ENCODE measurements at regions not wholly inside any gene's neighbourhood (a gene's known extent, or its start where the extent isn't known, plus 50 kb on each side); places are given as distances from the start of the nearest gene placed in this dataset.

DNA sequence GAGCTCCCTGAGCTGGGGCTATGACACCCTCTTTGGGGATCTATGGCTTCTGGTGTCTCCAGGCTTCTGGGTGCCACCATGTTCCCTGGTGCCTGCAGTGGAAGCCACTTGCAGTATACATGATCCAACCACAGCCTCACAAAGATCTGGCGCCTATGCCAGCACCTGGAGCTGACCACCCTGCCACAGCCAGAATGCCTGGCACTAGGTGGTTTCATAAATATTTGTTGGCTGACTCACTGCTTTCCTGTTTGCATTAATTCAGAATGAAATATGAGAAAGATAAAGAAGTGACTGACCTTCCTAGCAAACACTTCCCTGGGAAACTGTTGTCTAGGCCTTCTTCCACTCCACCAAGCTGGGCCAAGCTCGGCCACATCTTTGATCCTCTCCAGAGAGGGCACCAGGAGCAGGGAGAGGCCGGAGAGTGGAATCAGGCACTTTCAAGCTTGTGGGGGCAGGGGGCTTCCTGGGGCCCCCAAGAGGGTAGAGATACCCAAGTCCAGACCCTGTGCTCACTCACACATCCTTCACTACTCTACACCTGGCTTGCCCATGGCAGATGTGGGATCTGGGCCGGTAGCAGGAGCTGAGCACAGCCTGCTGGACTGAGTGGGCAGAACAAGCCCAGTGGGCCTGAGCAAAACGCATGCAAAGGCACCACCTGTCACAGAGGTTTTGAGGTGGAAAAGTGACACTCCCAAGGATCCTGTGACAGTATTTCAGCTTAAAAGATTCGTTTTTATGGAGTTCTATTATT is 565.7 kb downstream of the SLC4A3 start:
- DNase-seq (ENCODE audit: low read depth): peak; percentile 27
- TF ChIP-seq, protein P1, sequence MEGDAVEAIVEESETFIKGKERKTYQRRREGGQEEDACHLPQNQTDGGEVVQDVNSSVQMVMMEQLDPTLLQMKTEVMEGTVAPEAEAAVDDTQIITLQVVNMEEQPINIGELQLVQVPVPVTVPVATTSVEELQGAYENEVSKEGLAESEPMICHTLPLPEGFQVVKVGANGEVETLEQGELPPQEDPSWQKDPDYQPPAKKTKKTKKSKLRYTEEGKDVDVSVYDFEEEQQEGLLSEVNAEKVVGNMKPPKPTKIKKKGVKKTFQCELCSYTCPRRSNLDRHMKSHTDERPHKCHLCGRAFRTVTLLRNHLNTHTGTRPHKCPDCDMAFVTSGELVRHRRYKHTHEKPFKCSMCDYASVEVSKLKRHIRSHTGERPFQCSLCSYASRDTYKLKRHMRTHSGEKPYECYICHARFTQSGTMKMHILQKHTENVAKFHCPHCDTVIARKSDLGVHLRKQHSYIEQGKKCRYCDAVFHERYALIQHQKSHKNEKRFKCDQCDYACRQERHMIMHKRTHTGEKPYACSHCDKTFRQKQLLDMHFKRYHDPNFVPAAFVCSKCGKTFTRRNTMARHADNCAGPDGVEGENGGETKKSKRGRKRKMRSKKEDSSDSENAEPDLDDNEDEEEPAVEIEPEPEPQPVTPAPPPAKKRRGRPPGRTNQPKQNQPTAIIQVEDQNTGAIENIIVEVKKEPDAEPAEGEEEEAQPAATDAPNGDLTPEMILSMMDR (conservative IDR thresholded peaks at IDR 0.05; ENCODE audit: low read depth, low read length): peak; percentile 16
- H3K4me3 ChIP-seq (ENCODE audit: low read depth, low read length): no peak overlapping the region

DNA sequence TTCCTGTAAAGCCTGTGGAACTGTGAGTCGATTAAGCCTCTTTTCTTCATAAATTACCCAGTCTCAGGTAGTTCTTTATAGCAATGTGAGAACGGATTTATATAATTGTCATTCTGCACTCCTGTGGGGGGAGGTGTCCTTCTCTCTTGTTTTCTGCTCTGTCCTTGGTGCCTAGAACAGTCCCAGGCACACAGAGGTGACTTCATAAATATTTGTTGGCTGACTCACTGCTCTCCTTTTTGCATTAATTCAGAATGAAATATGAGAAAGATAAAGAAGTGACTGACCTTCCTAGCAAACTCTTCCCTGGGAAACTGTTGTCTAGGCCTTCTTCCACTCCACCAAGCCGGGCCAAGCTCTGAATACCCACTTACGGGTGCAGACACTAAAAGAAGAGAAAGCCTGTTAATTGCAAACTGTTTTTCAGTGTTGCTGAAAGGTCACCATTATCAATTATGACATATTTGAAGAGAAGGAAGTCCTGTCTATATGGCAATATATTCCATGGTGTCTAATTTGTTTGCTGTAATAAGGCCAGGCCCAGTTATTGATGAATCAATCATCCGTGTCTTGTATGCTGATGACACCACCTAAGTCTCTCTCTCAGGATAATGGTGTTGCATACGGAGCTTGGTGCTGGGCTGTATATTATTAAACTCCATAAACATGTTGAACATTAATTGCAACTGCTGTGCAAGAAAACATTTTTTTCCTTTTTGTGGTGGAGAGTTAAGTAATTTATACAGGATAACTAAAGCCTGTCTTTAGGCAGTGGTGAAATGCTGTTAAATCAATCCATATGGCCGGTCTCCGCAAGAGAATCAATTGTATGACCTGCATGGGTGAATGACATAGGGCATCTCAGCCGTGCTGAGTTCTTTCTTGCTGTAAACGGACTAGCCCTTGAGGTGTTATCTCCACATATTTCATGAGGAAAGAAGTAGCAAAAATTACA is 567.5 kb downstream of the SLC4A3 start:
- no peak for DNase-seq (ENCODE audit: low read depth)
- TF ChIP-seq, protein P1 (conservative IDR thresholded peaks at IDR 0.05; ENCODE audit: low read depth, low read length): no peak
- no peak overlapping the region for H3K4me3 ChIP-seq (ENCODE audit: low read depth, low read length)

DNA sequence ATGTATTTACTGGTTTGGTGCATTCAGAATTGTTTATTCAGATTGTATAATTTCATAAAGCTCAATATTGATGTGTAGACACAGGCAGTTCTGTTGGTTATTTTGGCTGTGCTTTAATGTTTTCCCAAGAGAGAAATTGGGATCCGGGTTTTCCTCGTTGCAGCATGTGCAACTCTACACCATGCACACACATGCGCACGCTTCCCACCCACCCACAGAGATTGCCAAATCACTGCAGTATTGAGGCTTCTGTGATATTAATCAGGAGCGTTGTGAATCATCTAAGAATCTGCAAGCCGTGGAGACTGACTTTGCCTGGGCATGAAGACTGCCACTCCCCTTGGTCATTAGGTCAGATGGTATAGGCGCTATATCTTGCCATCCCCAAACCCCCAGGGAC is 571.5 kb downstream of the SLC4A3 start:
- H3K4me3 ChIP-seq (ENCODE audit: low read depth, low read length): no peak overlapping the region
- DNase-seq (ENCODE audit: low read depth): peak; percentile 91
- TF ChIP-seq, protein P1 (conservative IDR thresholded peaks at IDR 0.05; ENCODE audit: low read depth, low read length): no peak

DNA sequence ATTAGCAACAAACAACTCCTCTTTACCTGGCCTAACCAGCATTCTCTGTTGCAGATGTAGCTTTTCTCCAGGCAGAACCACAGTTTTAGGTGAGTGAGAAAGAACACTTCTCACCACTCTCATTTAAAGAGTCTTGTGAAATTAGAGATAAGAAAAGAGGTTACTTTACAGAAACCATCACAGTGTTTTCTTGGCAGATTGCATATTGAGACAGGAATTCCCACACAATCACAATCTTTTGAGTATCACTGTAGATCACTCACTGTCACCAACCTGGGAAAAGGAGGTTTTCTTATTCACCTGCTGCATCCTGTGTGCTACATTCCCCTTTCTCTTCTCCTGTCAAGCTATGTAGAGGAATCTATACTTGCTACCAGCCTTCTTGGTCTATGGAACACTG is 574.6 kb downstream of the SLC4A3 start:
- TF ChIP-seq, protein P1 (conservative IDR thresholded peaks at IDR 0.05; ENCODE audit: low read depth, low read length): no peak

DNA sequence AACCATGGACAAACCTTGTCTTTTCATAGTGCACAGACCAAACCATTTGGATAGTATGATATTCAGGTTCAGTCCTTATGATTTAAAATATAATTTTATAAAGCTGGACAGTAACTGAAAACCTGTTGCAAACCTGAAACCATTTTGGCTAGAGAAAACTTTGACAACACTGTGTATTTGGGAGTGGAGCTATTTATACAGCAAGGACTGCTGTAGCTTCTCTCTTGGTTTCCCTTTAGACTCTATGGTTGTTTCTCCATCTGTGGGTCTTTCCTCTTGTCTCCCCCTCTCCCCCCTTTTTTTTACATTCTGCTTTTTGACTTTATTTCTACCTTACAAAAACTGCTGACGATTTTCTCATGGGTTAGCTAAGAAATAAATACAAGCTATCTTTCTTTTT is 581.7 kb downstream of the SLC4A3 start:
- no peak for DNase-seq (ENCODE audit: low read depth)
- no peak overlapping the region for H3K4me3 ChIP-seq (ENCODE audit: low read depth, low read length)
- TF ChIP-seq, protein P1 (conservative IDR thresholded peaks at IDR 0.05; ENCODE audit: low read depth, low read length): no peak

More for the DNA sequence above, 574.6 kb downstream of the SLC4A3 start:
- DNase-seq (ENCODE audit: low read depth): no peak
- H3K4me3 ChIP-seq (ENCODE audit: low read depth, low read length): no peak overlapping the region

DNA sequence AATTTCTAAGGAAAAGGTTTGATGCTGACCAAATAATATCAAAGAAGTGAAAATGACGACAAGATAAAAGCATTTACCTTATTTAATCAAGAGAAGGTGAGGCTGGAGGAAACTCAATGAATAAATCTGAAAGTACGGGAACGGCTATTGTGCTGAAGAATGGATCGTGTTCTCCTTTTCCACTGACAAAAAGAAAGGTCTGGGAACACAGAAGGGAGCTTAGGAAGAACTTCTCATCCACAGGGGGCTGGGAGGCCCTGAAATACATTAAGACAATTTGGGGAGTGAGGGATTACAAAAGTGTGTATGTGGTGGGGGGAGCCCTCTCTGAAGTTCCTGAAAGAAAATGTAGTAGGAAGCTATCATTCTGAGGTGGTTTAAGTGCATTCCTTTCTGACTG is 582.3 kb downstream of the SLC4A3 start:
- DNase-seq (ENCODE audit: low read depth): no peak
- TF ChIP-seq, protein P1 (conservative IDR thresholded peaks at IDR 0.05; ENCODE audit: low read depth, low read length): no peak
- no peak overlapping the region for H3K4me3 ChIP-seq (ENCODE audit: low read depth, low read length)

Data from choroid plexus epithelial cell (primary cell).